Lower lobe of right lung (tissue), 2 donors: ENCODE measurements at regions not wholly inside any gene's neighbourhood (a gene's known extent, or its start where the extent isn't known, plus 50 kb on each side); places are given as distances from the start of the nearest gene placed in this dataset.

Source experiments
- ATAC-seq, 2 donors: fragments of 200-7000 bp; cut with Tn5 transposase; one replicate each; pipeline ENCODE4 v1.9.1; 2020 to 2022; ENCODE audit warnings: mild to moderate bottlenecking in 2 of 2, moderate library complexity in 2 of 2
- DNase-seq: peaks from one replicate; pipeline ENCODE4 v3.0.0-alpha.2; 2020
- H3K27ac ChIP-seq: fragments of 200-600 bp; one replicate; pipeline ENCODE4 v1.8.0; 2022
- H3K27me3 ChIP-seq: fragments of 200-600 bp; one replicate; pipeline ENCODE4 v1.8.0; 2022; ENCODE audit warnings: low read depth
- H3K36me3 ChIP-seq: fragments of 200-600 bp; one replicate; pipeline ENCODE4 v1.8.0; 2022; ENCODE audit warnings: mild to moderate bottlenecking
- H3K4me1 ChIP-seq: fragments of 200-600 bp; one replicate; pipeline ENCODE4 v1.8.0; 2022
- H3K4me3 ChIP-seq: fragments of 200-600 bp; one replicate; pipeline ENCODE4 v1.8.0; 2022; ENCODE audit warnings: mild to moderate bottlenecking
- H3K9me3 ChIP-seq: fragments of 200-600 bp; one replicate; pipeline ENCODE4 v1.8.0; 2022
- intact Hi-C: fragments of 100-400 bp; cut with DNase I; formaldehyde crosslinking; loops from one replicate; pipeline ENCODE4 v1.11.0; 2022
- TF ChIP-seq, protein P1 (sequence below): fragments of 200-600 bp; IDR thresholded peaks from one replicate; pipeline ENCODE4 v1.8.0; 2022; ENCODE audit warnings: antibody characterized with exemption, mild to moderate bottlenecking
- donor health status: DM: no; HTN: yes; CAD: no; lungs with severe emphysema.

DNA sequence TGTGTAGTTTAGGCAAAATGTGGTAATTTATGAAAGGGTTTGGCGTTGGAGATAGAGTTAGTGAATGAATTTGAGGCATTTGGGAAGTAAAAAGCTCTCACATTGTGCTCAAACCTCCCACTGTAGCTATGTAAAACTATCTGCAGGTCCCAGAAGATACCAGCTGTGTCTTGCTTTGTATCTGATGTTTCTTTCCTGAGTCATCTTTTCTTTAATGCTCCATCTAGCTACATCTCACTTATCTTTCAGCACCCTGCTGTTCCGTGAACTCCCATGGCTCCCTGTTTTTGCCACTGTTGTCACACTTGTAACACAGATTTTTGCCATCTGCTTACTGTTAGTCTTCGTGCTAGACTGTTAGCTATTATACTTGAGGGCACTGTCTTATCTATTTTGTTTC lies 253.1 kb downstream of the NPR3 start:
- no peak for DNase-seq
- Histone ChIP-seq H3K4me1 (no peaks in the 10 kb centered on the region), H3K4me3 (no peak overlapping the region), H3K27ac (no peak overlapping the region), H3K27me3 (no peaks in the 10 kb centered on the region), H3K36me3 (no peaks in the 10 kb centered on the region), H3K9me3 (no peaks in the 10 kb centered on the region)
- no peak for ATAC-seq
- TF ChIP-seq, protein P1, sequence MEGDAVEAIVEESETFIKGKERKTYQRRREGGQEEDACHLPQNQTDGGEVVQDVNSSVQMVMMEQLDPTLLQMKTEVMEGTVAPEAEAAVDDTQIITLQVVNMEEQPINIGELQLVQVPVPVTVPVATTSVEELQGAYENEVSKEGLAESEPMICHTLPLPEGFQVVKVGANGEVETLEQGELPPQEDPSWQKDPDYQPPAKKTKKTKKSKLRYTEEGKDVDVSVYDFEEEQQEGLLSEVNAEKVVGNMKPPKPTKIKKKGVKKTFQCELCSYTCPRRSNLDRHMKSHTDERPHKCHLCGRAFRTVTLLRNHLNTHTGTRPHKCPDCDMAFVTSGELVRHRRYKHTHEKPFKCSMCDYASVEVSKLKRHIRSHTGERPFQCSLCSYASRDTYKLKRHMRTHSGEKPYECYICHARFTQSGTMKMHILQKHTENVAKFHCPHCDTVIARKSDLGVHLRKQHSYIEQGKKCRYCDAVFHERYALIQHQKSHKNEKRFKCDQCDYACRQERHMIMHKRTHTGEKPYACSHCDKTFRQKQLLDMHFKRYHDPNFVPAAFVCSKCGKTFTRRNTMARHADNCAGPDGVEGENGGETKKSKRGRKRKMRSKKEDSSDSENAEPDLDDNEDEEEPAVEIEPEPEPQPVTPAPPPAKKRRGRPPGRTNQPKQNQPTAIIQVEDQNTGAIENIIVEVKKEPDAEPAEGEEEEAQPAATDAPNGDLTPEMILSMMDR: no peak
- intact Hi-C loops: no loop called here

DNA sequence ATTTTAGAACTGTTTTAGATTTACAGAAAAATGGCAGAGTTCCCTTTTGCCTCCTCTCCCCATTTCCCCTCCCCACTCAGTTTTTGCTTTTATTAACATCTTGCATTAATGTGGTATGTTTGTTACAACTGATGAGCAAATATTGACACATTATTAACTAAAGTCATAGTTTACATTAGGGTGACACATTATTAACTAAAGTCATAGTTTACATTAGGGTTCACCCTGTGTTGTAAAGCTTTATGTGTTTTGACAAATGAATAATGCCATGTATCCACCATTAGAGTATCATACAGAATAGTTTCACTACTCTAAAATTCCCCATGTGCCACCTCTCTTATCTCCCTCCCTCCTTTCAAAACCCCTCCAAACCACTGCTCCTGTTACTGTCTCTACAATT lies 262.5 kb downstream of the NPR3 start:
- no peaks in the 10 kb centered on the region for H3K27me3 ChIP-seq
- DNase-seq (no peak), ATAC-seq (no peak)
- TF ChIP-seq, protein P1: no peak
- no peak overlapping the region for H3K27ac ChIP-seq
- no peaks in the 10 kb centered on the region for H3K36me3 ChIP-seq
- intact Hi-C loops: no loop called here
- H3K4me1 ChIP-seq: no peaks in the 10 kb centered on the region
- H3K4me3 ChIP-seq: no peak overlapping the region
- H3K9me3 ChIP-seq: no peaks in the 10 kb centered on the region

DNA sequence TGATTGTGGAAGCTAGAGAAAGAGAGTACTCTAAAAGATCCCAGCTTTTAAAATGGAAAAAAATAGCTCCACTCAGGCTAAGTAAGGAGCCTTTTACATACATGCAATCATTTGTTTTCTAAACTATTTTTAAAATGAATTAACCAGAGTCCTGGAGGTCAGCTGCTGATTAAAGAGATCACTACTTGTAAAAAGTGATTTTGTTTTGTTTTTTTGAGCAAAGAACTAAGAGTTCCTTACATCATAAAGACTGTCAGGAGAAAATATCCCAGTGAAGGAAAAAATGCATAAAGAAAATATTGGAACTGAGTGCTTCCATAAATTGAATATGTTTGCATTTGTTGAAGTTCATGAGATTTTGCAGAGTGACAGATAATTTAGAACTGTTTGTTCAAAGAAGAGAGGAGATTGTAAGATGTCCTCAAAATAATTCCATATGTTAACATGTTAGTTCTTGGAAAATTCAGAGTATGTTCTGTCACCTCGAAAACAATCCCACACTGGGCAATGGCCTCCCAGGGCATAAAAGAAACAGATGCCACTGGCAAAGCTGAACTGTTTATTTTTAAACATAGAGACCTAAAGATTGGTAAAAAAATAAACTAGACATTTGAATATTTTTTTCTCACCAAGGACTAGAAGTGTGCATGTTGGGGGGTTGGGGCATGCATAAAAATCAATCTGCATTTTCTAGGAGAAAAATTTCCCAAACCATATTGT lies 264.7 kb downstream of the NPR3 start:
- no peak for DNase-seq
- Histone ChIP-seq H3K4me3 (no peak overlapping the region), H3K27me3 (no peaks in the 10 kb centered on the region), H3K36me3 (no peaks in the 10 kb centered on the region), H3K27ac (no peak overlapping the region), H3K4me1 (no peaks in the 10 kb centered on the region), H3K9me3 (no peaks in the 10 kb centered on the region)
- TF ChIP-seq, protein P1: no peak
- no peak for ATAC-seq
- intact Hi-C loops: no loop called here

DNA sequence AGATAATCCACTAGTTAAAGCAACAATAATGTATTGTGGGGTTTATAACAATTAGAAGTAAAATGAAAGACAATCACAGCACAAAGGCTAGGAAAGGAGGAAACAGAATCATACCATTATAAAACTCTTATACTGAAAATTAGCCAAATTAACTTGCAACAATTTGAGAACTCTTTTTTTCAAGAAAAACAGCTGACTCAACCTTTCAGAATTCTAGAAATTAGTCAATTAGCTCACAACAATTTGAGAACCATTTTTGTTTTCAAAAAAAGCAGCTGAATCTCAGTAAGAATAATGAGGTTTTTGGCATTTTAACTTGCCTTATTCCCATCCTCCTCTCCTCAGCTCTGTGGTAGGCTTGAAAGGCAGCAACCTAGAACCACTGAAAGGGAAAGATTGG lies 269.9 kb downstream of the NPR3 start:
- Histone ChIP-seq H3K36me3 (no peaks in the 10 kb centered on the region), H3K9me3 (no peaks in the 10 kb centered on the region), H3K4me3 (no peak overlapping the region), H3K27ac (no peak overlapping the region), H3K4me1 (no peaks in the 10 kb centered on the region), H3K27me3 (no peaks in the 10 kb centered on the region)
- DNase-seq: no peak
- no peak for ATAC-seq
- intact Hi-C loops: no loop called here
- TF ChIP-seq, protein P1: no peak

DNA sequence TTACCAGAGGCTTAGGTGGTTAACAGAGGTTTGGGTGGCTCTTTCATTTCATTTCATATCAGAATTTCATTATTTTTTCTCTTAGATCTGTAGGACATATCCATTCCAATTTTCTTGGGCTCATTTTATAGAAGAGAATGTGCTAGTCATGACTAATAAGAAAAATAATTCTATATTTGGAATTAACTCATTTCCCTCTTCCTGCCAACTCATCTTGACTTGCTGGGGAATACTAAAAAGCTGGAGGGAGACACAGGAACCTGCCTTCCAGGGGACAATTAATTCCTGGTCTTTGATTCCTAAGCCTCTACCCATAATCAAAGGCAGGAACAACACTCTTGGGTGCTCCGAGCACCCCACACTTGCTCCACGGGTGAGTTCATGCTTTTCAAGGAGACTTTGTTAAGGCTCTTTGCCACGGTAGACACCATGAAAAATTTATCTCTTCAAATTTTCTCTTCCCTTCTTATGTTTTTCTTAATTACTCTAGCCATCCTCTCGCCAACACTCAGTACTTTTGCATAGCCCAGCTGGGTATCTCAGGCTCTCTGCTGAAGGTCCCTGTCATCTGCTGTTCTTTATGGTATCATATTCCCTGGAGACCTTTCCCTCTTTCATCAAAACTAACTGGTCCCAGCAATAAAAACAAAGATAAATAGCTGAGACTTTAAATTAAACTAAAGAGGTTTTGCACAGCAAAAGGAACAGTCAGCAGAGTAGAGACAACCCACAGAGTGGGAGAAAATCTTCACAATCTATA lies 273.9 kb downstream of the NPR3 start:
- Histone ChIP-seq H3K36me3 (no peaks in the 10 kb centered on the region), H3K27ac (no peak overlapping the region), H3K9me3 (no peaks in the 10 kb centered on the region), H3K4me1 (no peaks in the 10 kb centered on the region), H3K27me3 (no peaks in the 10 kb centered on the region), H3K4me3 (no peak overlapping the region)
- TF ChIP-seq, protein P1: no peak
- DNase-seq (no peak), ATAC-seq (no peak)
- intact Hi-C loops: no loop called here
